Left renal pelvis (tissue), 4 donors: ENCODE measurements at regions not wholly inside any gene's neighbourhood (a gene's known extent, or its start where the extent isn't known, plus 50 kb on each side); places are given as distances from the start of the nearest gene placed in this dataset.

ENCODE experiments used
- DNase-seq, 4 donors: peaks; one replicate each; pipeline ENCODE4 v3.0.0-alpha.2; 2013; ENCODE audit warnings: low read depth in 4 of 4, low spot score in 3 of 4

DNA sequence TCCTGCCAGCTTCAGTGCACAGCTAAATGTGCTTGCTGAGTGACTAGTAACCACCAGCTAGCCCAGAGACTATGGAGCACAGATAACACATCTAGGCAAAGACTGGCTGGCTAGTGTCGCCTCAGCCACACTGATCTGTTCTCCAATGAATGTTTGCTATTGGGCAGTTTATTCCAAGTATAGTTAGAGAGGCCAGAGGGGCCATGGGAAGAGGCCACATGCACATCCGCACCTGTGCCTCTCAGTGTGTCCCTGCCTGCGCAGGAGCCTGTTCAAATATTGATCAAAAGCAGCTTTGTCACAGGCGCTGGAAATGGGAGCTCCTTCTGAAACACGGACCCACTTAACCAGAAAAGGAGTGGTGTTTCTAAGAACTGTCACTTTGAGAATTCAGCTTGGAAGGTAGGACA is 51.3 kb upstream of the ATP1A1 start:
- DNase-seq: no peak

DNA sequence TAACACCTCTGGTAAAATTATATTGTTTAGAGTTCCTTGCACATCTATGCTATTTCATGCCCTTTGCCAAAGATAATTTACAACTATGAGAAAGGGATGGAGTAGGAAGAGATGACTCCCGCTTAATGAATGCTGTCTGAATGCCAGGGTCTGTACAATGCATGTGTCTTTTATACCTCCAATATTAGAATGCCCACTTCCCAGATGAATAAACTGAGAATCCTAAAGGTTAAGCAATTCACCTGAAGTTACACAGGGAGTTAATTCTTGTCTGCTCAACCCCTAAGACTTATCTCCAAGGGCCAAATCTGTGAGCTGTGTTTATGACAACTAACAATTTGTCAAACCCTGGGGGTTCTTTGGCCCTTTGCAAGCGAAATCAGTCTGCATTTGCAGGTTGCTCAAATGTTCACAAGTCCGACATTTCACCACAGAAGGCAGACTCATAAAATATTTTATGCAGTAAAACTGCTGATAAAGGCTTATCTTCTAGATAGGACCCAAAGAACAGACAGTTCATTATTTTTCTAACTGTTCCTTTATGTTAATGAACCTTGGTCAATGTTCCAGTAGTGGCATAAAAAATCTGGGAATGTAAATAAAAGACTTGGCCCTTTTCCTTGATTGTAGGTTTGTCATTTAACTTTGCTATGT is 50.2 kb upstream of the ATP1A1 start:
- no peak for DNase-seq
